K562 (cell line): ENCODE measurements at regions not wholly inside any gene's neighbourhood (a gene's known extent, or its start where the extent isn't known, plus 50 kb on each side); places are given as distances from the start of the nearest gene placed in this dataset.

Experiments used
- ATAC-seq: fragments of 200-7000 bp; cut with Tn5 transposase; 3 replicates; pipeline ENCODE4 v1.9.1; 2020; ENCODE audit warnings: moderate library complexity
- BruUV-seq: library from RNA; stranded (reverse); fragments of 400-500 nt; replicated peaks from 2 replicates; lab custom pipeline; 2021; lab: Mats Ljungman, UMichigan
- CTCF ChIA-PET: fragments of 300-600 bp; formaldehyde crosslinking; extraction: SDS; loops from one replicate; lab custom pipeline; 2021; ENCODE audit warnings: low intra/inter-chr PET ratio; lab: Yijun Ruan, JAX
- POLR2A ChIA-PET: fragments of 300-600, 350-650 bp; sonication (Branson Sonifier 250); formaldehyde crosslinking; extraction: SDS; loops from one replicate; lab custom pipeline; 2021; ENCODE audit warnings: antibody characterized with exemption, inconsistent platforms; lab: Yijun Ruan, JAX
- DNase-seq, 4 experiments: peaks; one replicate each; pipeline versions ENCODE4 v3.0.0 to v3.0.0-alpha.2; 2011 to 2018; ENCODE audit warnings: low spot score in 3 of 4, mixed read lengths in 3 of 4; ENCODE audit errors: extremely low read depth in 1 of 4
- FAIRE-seq: peaks from 2 replicates; lab custom pipeline; 2011; peaks lifted over from hg19 to GRCh38; lab: Jason Lieb, UNC
- H2AFZ ChIP-seq: 2 replicates; pipeline ENCODE4 v1.6.0; 2011; ENCODE audit warnings: low read depth, low read length, control low read depth, inconsistent platforms
- H3K27ac ChIP-seq: fragments of 200-600 bp; 3 replicates; pipeline ENCODE4 v1.8.0; 2011; ENCODE audit warnings: low read depth, mild to moderate bottlenecking, control low read depth, inconsistent platforms, low read length, moderate library complexity, mixed read lengths; ENCODE audit errors: extremely low read depth
- H3K27me3 ChIP-seq, 2 experiments: fragments of 300-600 bp in 1 of 2; 2 replicates in 1 of 2; 3 replicates in 1 of 2; pipeline versions ENCODE4 v1.6.0 to v1.8.0; 2011; ENCODE audit warnings: inconsistent platforms in 2 of 2, low read length in 2 of 2, mild to moderate bottlenecking in 1 of 2, mixed read lengths in 1 of 2, moderate library complexity in 1 of 2; ENCODE audit not compliant: control insufficient read depth in 2 of 2, insufficient read depth in 2 of 2
- H3K36me3 ChIP-seq: fragments of 300-600 bp; 3 replicates; pipeline ENCODE4 v1.8.0; 2011; ENCODE audit warnings: mild to moderate bottlenecking, low read length, inconsistent platforms; ENCODE audit not compliant: control insufficient read depth, insufficient read depth
- H3K4me1 ChIP-seq, 2 experiments: fragments of 200-600 bp in 1 of 2; replicated peaks in 1 of 2; 2 replicates in 1 of 2; 3 replicates in 1 of 2; pipeline versions ENCODE4 v1.5.1 to v1.8.0; 2011; ENCODE audit warnings: inconsistent platforms in 2 of 2, low read length in 2 of 2, mild to moderate bottlenecking in 1 of 2, mixed read lengths in 1 of 2, moderate library complexity in 1 of 2; ENCODE audit not compliant: control insufficient read depth in 2 of 2, insufficient read depth in 2 of 2
- H3K4me2 ChIP-seq: 2 replicates; pipeline ENCODE4 v1.6.1; 2011; ENCODE audit warnings: low read length, control low read depth, inconsistent platforms, mixed read lengths; ENCODE audit not compliant: insufficient read depth
- H3K4me3 ChIP-seq: fragments of 200-600 bp; sonication (generic), shearing (Covaris generic); 2 replicates; pipeline ENCODE4 v1.5.1; 2016; ENCODE audit warnings: control low read depth, inconsistent platforms
- H3K79me2 ChIP-seq: fragments of 200-600 bp; 3 replicates; pipeline ENCODE4 v1.8.0; 2011; ENCODE audit warnings: low read length, inconsistent platforms; ENCODE audit not compliant: control insufficient read depth, insufficient read depth
- H3K9ac ChIP-seq, 2 experiments: 2 replicates each; pipeline versions ENCODE4 v1.6.0 to v1.6.1; 2011; ENCODE audit warnings: low read depth in 2 of 2, low read length in 2 of 2, control low read depth in 1 of 2, inconsistent platforms in 1 of 2, mild to moderate bottlenecking in 1 of 2, mixed read lengths in 1 of 2; ENCODE audit not compliant: insufficient read depth in 1 of 2
- H3K9me1 ChIP-seq: one replicate; pipeline ENCODE4 v1.6.0; 2011; ENCODE audit warnings: inconsistent platforms, mild to moderate bottlenecking, low read length, moderate library complexity; ENCODE audit not compliant: control insufficient read depth, insufficient read depth
- H3K9me3 ChIP-seq: replicated peaks from 2 replicates; pipeline ENCODE4 v1.5.1; 2011; ENCODE audit warnings: low read depth, low read length, inconsistent platforms; ENCODE audit not compliant: control insufficient read depth, insufficient read depth
- H4K20me1 ChIP-seq: replicated peaks from 2 replicates; pipeline ENCODE4 v1.6.1; 2011; ENCODE audit warnings: low read length, inconsistent platforms, mixed read lengths; ENCODE audit not compliant: control insufficient read depth, insufficient read depth
- CHAMP1 ChIP-seq: fragments of 450-650 bp; IDR thresholded peaks from 2 replicates; pipeline ENCODE4 v1.6.1; 2016; ENCODE audit warnings: mild to moderate bottlenecking
- CTCF ChIP-seq, 3 experiments: IDR thresholded peaks in 2 of 3; conservative IDR thresholded peaks in 1 of 3; 2 replicates each; pipeline ENCODE4 v1.5.1; 2011 to 2012; ENCODE audit warnings: low read length in 3 of 3, mild to moderate bottlenecking in 3 of 3, control low read depth in 2 of 3, improper control_type of control experiment in 1 of 3, inconsistent platforms in 1 of 3, low read depth in 1 of 3, mixed read lengths in 1 of 3, moderate library complexity in 1 of 3; ENCODE audit not compliant: insufficient read depth in 2 of 3
- MAZ ChIP-seq, 2 experiments: fragments of 450-650 bp in 1 of 2; sonication (generic) in 1 of 2; formaldehyde crosslinking; IDR thresholded peaks in 1 of 2; conservative IDR thresholded peaks in 1 of 2; 2 replicates each; pipeline versions ENCODE4 v1.4.0 to v1.5.0; 2020; ENCODE audit warnings: mild to moderate bottlenecking in 1 of 2, missing genetic modification reagents in 1 of 2
- MCM5 ChIP-seq: fragments of 450-650 bp; IDR thresholded peaks from 2 replicates; pipeline ENCODE4 v1.6.1; 2016; ENCODE audit warnings: low read depth
- RNF219 ChIP-seq: fragments of 250-450 bp; sonication (Bioruptor Pico); IDR thresholded peaks from 2 replicates; pipeline ENCODE4 v1.5.0; 2022; ENCODE audit warnings: mild to moderate bottlenecking
- SRSF1 ChIP-seq: fragments of 200-400 bp; formaldehyde crosslinking; IDR thresholded peaks from 2 replicates; pipeline ENCODE4 v1.6.1; 2017; ENCODE audit warnings: mild to moderate bottlenecking, low read depth, low read length, moderate library complexity
- TSC22D4 ChIP-seq: fragments of 450-650 bp; IDR thresholded peaks from 2 replicates; pipeline ENCODE4 v1.6.1; 2016; ENCODE audit warnings: missing genetic modification characterization, missing biosample characterization, control low read depth
- ZNF584 ChIP-seq: fragments of 200-800 bp; sonication (Bioruptor generic); IDR thresholded peaks from 2 replicates; pipeline ENCODE4 v1.6.1; 2016; ENCODE audit warnings: low read depth, mild to moderate bottlenecking, missing genetic modification characterization, missing compliant biosample characterization
- WGBS: fragments of 100-300 bp; shearing (Covaris generic); methylation state at CpG from one replicate; pipeline ENCODE4 v1.1.6; 2016; ENCODE audit warnings: low coverage, mixed read lengths; ENCODE audit not compliant: insufficient coverage; ENCODE audit errors: missing lambda C conversion rate; 5-methylcytosine and 5-hydroxymethylcytosine counted together
- in situ Hi-C: fragments of 300-500 bp; cut with MboI; formaldehyde crosslinking; loops from 4 replicates; pipeline ENCODE4 v1.15.0; 2018; ENCODE audit warnings: inconsistent platforms, mixed read lengths
- intact Hi-C: fragments of 100-400 bp; cut with micrococcal nuclease; formaldehyde crosslinking; loops from 2 replicates; pipeline ENCODE4 v1.14.2; 2022

GRCh38 chr10:21269289-21269688, 256.2 kb downstream of the SKIDA1 start:
- CTCF ChIA-PET = interaction anchor here (1.8 to 3.1 kb wide), 3 partner anchors 192 to 411 kb away, joined by 6 to 36 read pairs (median 21); no protein-coding TSS in a partner anchor
- POLR2A ChIA-PET = no interaction called here
- no peak for TF ChIP-seq TSC22D4 (tag)
- no peak for TF ChIP-seq SRSF1
- 0 out of 2 replicates have a peak, but pooled peaks have one; percentile 32 for TF ChIP-seq ZNF584
- TF ChIP-seq MAZ (CRISPR knock-in tag; conservative IDR thresholded peaks at IDR 0.05 in 1 of 2, IDR thresholded peaks at IDR 0.05 in 1 of 2) = no peak
- no peak for TF ChIP-seq MCM5
- TF ChIP-seq RNF219 (CRISPR knock-in tag) = no peak
- TF ChIP-seq CHAMP1 = no peak
- no peak for TF ChIP-seq CTCF (IDR thresholded peaks at IDR 0.05 in 2 of 3, conservative IDR thresholded peaks at IDR 0.05 in 1 of 3; ENCODE audit: insufficient read depth in 2 of 3, low read depth in 1 of 3, low read length in 3 of 3)

More at GRCh38 chr10:21269289-21269688, 256.2 kb downstream of the SKIDA1 start:
- no TSS peak for BruUV-seq
- Histone ChIP-seq H3K4me1 (peaks cover 0 to 13% of the 10 kb centered on the region in 2 experiments; a peak in 3 of 5 replicates), H2AFZ (no peak overlapping the region), H3K4me2 (no peak overlapping the region), H4K20me1 (no peaks in the 10 kb centered on the region), H3K9me3 (no peaks in the 10 kb centered on the region), H3K4me3 (no peak overlapping the region), H3K36me3 (no peaks in the 10 kb centered on the region), H3K27ac (no peak overlapping the region), H3K27me3 (no peaks in the 10 kb centered on the region), H3K9ac (no peak overlapping the region), H3K9me1 (no peaks in the 10 kb centered on the region), H3K79me2 (no peaks in the 10 kb centered on the region)
- no peak for DNase-seq
- FAIRE-seq = no peak
- intact Hi-C loops (no loop called here), in situ Hi-C loops (loop anchor here (5.0 kb wide), 1 partner anchor 107 kb away; no protein-coding TSS in a partner anchor)
- WGBS = 37% methylated on average over 5 of the region's 5 CpGs
- no peak for ATAC-seq
